HL-60 (cell line): ENCODE measurements at regions not wholly inside any gene's neighbourhood (a gene's known extent, or its start where the extent isn't known, plus 50 kb on each side); places are given as distances from the start of the nearest gene placed in this dataset.

Source experiments
- GABPA ChIP-seq: IDR thresholded peaks from 2 replicates; pipeline ENCODE4 v1.6.1; 2012; ENCODE audit warnings: low read depth
- POLR2AphosphoS5 ChIP-seq: IDR thresholded peaks from 2 replicates; pipeline ENCODE4 v1.6.1; 2012; ENCODE audit warnings: low read depth
- SPI1 ChIP-seq: IDR thresholded peaks from 2 replicates; pipeline ENCODE4 v1.6.1; 2012; ENCODE audit warnings: low read depth, mild to moderate bottlenecking, borderline replicate concordance
- TF ChIP-seq, protein P1 (sequence below): IDR thresholded peaks from one replicate; pipeline ENCODE4 v1.5.1; 2011; ENCODE audit warnings: low read length, control low read depth, inconsistent platforms; ENCODE audit not compliant: insufficient read depth

DNA sequence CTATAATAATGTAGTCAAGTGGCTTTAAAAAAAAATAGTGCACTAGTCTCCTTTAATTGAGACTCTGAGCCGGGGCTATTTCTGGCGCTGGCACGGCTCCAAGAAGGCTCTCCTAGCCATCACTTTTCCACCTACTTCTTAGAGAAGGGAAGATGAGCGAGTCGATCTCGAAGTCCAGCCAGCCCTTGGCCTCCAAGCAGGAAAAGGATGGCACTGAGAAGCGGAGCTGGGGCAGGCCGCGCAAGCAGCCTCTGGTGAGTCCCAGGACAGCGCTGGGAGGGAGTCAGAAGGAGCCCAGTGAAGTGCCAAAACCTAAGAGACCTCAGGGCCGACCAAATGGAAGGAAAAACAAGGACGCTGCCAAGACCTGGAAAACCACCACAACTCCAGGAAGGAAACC lies 531.9 kb downstream of the MAGEB5 start:
- TF ChIP-seq GABPA, result no peak
- TF ChIP-seq SPI1, result no peak
- TF ChIP-seq POLR2AphosphoS5, result no peak
- TF ChIP-seq, protein P1, sequence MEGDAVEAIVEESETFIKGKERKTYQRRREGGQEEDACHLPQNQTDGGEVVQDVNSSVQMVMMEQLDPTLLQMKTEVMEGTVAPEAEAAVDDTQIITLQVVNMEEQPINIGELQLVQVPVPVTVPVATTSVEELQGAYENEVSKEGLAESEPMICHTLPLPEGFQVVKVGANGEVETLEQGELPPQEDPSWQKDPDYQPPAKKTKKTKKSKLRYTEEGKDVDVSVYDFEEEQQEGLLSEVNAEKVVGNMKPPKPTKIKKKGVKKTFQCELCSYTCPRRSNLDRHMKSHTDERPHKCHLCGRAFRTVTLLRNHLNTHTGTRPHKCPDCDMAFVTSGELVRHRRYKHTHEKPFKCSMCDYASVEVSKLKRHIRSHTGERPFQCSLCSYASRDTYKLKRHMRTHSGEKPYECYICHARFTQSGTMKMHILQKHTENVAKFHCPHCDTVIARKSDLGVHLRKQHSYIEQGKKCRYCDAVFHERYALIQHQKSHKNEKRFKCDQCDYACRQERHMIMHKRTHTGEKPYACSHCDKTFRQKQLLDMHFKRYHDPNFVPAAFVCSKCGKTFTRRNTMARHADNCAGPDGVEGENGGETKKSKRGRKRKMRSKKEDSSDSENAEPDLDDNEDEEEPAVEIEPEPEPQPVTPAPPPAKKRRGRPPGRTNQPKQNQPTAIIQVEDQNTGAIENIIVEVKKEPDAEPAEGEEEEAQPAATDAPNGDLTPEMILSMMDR, result no peak
